ENCODE measurements at regions not wholly inside any gene's neighbourhood (a gene's known extent, or its start where the extent isn't known, plus 50 kb on each side); places are given as distances from the start of the nearest gene placed in this dataset.

- TF ChIP-seq GATA2 (CRISPR knock-in tag; IDR thresholded peaks at IDR 0.05) (no peak), EZH2 (IDR thresholded peaks at IDR 0.05; ENCODE audit: borderline replicate concordance, low read depth, low read length) (no peak), ARHGAP35 (IDR thresholded peaks at IDR 0.05; ENCODE audit: partially characterized antibody) (no peak), U2AF2 (optimal IDR thresholded peaks at IDR 0.05; ENCODE audit: low read depth, low read length) (no peak), CBX3 (IDR thresholded peaks at IDR 0.05; ENCODE audit: borderline replicate concordance in 1 of 2, low read length in 2 of 2) (no peak)
Measured at GRCh38 chr2:236678307-236678975, 108.8 kb downstream of the ACKR3 start.

Data from K562 (cell line).